Heart right ventricle (tissue), 16 donors: ENCODE measurements at regions not wholly inside any gene's neighbourhood (a gene's known extent, or its start where the extent isn't known, plus 50 kb on each side); places are given as distances from the start of the nearest gene placed in this dataset.

ENCODE experiments used
- ATAC-seq, 8 donors: fragments of 200-7000 bp; cut with Tn5 transposase; one replicate each; pipeline ENCODE4 v1.9.1; 2020; ENCODE audit warnings: mild to moderate bottlenecking in 8 of 8, moderate library complexity in 8 of 8, moderate number of reproducible peaks in 1 of 8
- DNase-seq, 2 donors: peaks; one replicate each; pipeline ENCODE4 v3.0.0-alpha.2; 2020
- H3K27ac ChIP-seq, 10 donors: fragments of 200-600 bp; sonication (generic) in 2 of 10; one replicate each; pipeline versions ENCODE4 v1.5.0 to v1.8.0; 2020 to 2022; ENCODE audit warnings: mild to moderate bottlenecking in 3 of 10
- H3K27me3 ChIP-seq, 7 donors: fragments of 200-600 bp; one replicate each; pipeline ENCODE4 v1.8.0; 2021 to 2022; ENCODE audit warnings: mild to moderate bottlenecking in 2 of 7
- H3K36me3 ChIP-seq, 9 donors: fragments of 200-600 bp; sonication (generic) in 1 of 9; one replicate each; pipeline versions ENCODE4 v1.5.0 to v1.8.0; 2020 to 2022; ENCODE audit warnings: mild to moderate bottlenecking in 2 of 9
- H3K4me1 ChIP-seq, 9 donors: fragments of 200-600 bp; sonication (generic) in 1 of 9; one replicate each; pipeline versions ENCODE4 v1.5.0 to v1.8.0; 2020 to 2022; ENCODE audit warnings: mild to moderate bottlenecking in 4 of 9
- H3K4me3 ChIP-seq, 10 donors: fragments of 200-600 bp; sonication (generic) in 2 of 10; one replicate each; pipeline versions ENCODE4 v1.5.0 to v1.8.0; 2020 to 2022; ENCODE audit warnings: mild to moderate bottlenecking in 7 of 10, moderate library complexity in 2 of 10
- H3K9me3 ChIP-seq, 11 donors: fragments of 200-600 bp in 10 of 11; sonication (generic) in 2 of 11; one replicate each; pipeline versions ENCODE4 v1.5.0 to v1.8.0; 2013 to 2022; ENCODE audit warnings: mild to moderate bottlenecking in 2 of 11, control low read depth in 1 of 11, moderate library complexity in 1 of 11
- CTCF ChIP-seq, 9 donors: fragments of 200-600 bp; sonication (generic) in 2 of 9; IDR thresholded peaks; one replicate each; pipeline versions ENCODE4 v1.5.0 to v1.8.0; 2021 to 2022; ENCODE audit warnings: antibody characterized with exemption in 9 of 9, mild to moderate bottlenecking in 5 of 9, moderate library complexity in 1 of 9
- WGBS, 2 donors: extraction: QIAGEN DNeasy Blood & Tissue Kit; methylation state at CpG; one replicate each; pipeline ENCODE4 v1.1.7; 2013; ENCODE audit warnings: inconsistent platforms in 1 of 2; 5-methylcytosine and 5-hydroxymethylcytosine counted together
- intact Hi-C, 10 donors: fragments of 100-400 bp; cut with DNase I; formaldehyde crosslinking; loops; one replicate each; pipeline versions ENCODE4 v1.11.1 to v1.14.2; 2022
- donor health status: Arrhythmogenic right ventricular cardiomyopathy.
- donor health status: ischemic (EF 13 %, LVEDD 7.1; RV severe dilation, severe dysfunction).
- donor health status: healthy with polysubstance abuse.
- donor health status: DM: no; HTN: yes; CAD: no.
- donor health status: DM: no; HTN: no; CAD: no.
- donor health status: ischemic (EF 25% LVEDD 6.9; RV normal size, moderate dysfunction).
- donor health status: ischemic (EF 25% LVEDD 5.7; RV mildly dilated, moderate dysfunction).
- donor health status: healthy.
- donor health status: DM: yes; HTN: yes; CAD: no.
- donor health status: Ischemic cardiomyopathy.
- donor health status: ischemic (EF 35%, LVEDD 5.7; RV mildly dilated, moderate dysfunction).
- donor health status: nonischemic (EF 11% LVEDD 7.7; RV severe dilation, severe dysfunction).
- donor health status: DM: yes; HTN: yes; CAD: no.
- donor health status: PGD.
- donor health status: ischemic (EF 29% LVEDD 5.4; RV normal size, mild dysfunction).
- donor health status: nonischemic (EF 23%, LVEDD 6.1; RV moderate dilation, normal function).

GRCh38 chr10:25076506-25077177, 60.2 kb downstream of the THNSL1 start:
- intact Hi-C loops, result loop anchor here in 2 of 10 donors (10.0 kb wide), 2 partner anchors 52 to 462 kb away; no protein-coding TSS in a partner anchor
- no peak for DNase-seq

GRCh38 chr10:25078658-25079431, 62.4 kb downstream of the THNSL1 start:
- 69 to 78% methylated on average over 7 of the region's 7 CpGs for WGBS, 2 donors
- no peaks in the 10 kb centered on the region for H3K9me3 ChIP-seq
- no peaks in the 10 kb centered on the region for H3K36me3 ChIP-seq
- ATAC-seq (peak in 2 of 8 donors; percentile 25 to 36), DNase-seq (no peak)
- no peak overlapping the region for H3K27ac ChIP-seq
- H3K4me3 ChIP-seq, result no peak overlapping the region
- intact Hi-C loops, result loop anchor here in 3 of 10 donors (2.0 to 10.0 kb wide), 3 partner anchors 54 to 464 kb away; no protein-coding TSS in a partner anchor
- peaks cover 0 to 28% (median 13%) of the 10 kb centered on the region in 9 donors for H3K4me1 ChIP-seq
- TF ChIP-seq CTCF (IDR thresholded peaks at IDR 0.05), result no peak
- no peaks in the 10 kb centered on the region for H3K27me3 ChIP-seq

More at GRCh38 chr10:25076506-25077177, 60.2 kb downstream of the THNSL1 start:
- WGBS, 2 donors, result 74 to 79% methylated on average over 9 of the region's 9 CpGs
- Histone ChIP-seq H3K4me1 (peaks cover 0 to 14% (median 6%) of the 10 kb centered on the region in 9 donors), H3K27ac (no peak overlapping the region), H3K27me3 (no peaks in the 10 kb centered on the region), H3K4me3 (no peak overlapping the region), H3K36me3 (no peaks in the 10 kb centered on the region), H3K9me3 (no peaks in the 10 kb centered on the region)
- no peak for ATAC-seq
- no peak for TF ChIP-seq CTCF (IDR thresholded peaks at IDR 0.05)

- H3K4me3 ChIP-seq, result no peak overlapping the region
- H3K27me3 ChIP-seq, result no peaks in the 10 kb centered on the region
- ATAC-seq, result peak; percentile 93 to 97 (median 95)
- no peaks in the 10 kb centered on the region for H3K9me3 ChIP-seq
- intact Hi-C loops, result loop anchor here in 9 of 10 donors (2.0 to 10.0 kb wide), 14 partner anchors 46 to 466 kb away; partner anchors contain the start of genes ARHGAP21 (in 5 of the 9), ENKUR (in 1 of the 9) and THNSL1 (in 1 of the 9)
- peaks cover 0 to 28% (median 13%) of the 10 kb centered on the region in 9 donors for H3K4me1 ChIP-seq
- DNase-seq, result peak; percentile 66 to 92
- peak; percentile 73 to 97 (median 91) for TF ChIP-seq CTCF (IDR thresholded peaks at IDR 0.05)
- 4% methylated on average over 9 of the region's 9 CpGs for WGBS, 2 donors
- H3K36me3 ChIP-seq, result no peaks in the 10 kb centered on the region
- peak overlapping the region in 7 of 10 donors; percentile 3 to 81 (median 54) for H3K27ac ChIP-seq
Observed at GRCh38 chr10:25080880-25081581, 64.6 kb downstream of the THNSL1 start.
